ENCODE measurements at regions not wholly inside any gene's neighbourhood (a gene's known extent, or its start where the extent isn't known, plus 50 kb on each side); places are given as distances from the start of the nearest gene placed in this dataset.

DNA sequence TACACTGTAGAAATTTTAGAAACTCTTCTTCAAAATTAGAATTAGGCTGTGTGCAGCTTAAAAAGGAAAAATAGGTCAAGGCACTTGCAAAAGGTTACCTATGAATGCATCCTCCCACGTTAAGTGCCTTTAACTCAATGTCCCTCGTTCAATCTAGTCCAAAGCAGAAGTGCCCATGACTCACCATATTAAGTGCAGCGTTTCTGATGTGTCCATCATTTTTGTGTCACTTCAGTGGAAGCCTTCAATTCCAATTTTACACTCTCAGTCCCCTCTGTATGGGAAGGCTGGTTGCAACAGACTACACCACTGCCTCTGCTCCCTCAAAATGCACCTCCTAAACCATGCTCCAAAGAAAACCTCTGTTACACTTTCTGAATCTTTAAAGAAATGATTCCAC is 53.4 kb downstream of the FOXB1 start:
- no peak overlapping the region for H3K9ac ChIP-seq
- H3K4me2 ChIP-seq (ENCODE audit: low read length), result no peak overlapping the region
- no peak overlapping the region for H2AFZ ChIP-seq
- no peaks in the 10 kb centered on the region for H3K36me3 ChIP-seq (ENCODE audit: control insufficient read depth, insufficient read depth, low read length)
- no peak overlapping the region for H3K27ac ChIP-seq
- H3K4me3 ChIP-seq (ENCODE audit: low read depth, low read length), result no peak overlapping the region
- H3K79me2 ChIP-seq, result no peaks in the 10 kb centered on the region
- no peak for TF ChIP-seq CTCF (IDR thresholded peaks at IDR 0.05)
- H3K4me1 ChIP-seq, result no peaks in the 10 kb centered on the region
- no peaks in the 10 kb centered on the region for H3K27me3 ChIP-seq (ENCODE audit: control insufficient read depth, insufficient read depth, low read length)
- H3K9me3 ChIP-seq (ENCODE audit: control insufficient read depth, low read length), result no peaks in the 10 kb centered on the region

- H3K9ac ChIP-seq, result no peak overlapping the region
- no peak overlapping the region for H3K4me3 ChIP-seq (ENCODE audit: low read depth, low read length)
- no peak overlapping the region for H2AFZ ChIP-seq
- H3K79me2 ChIP-seq, result no peaks in the 10 kb centered on the region
- H3K4me1 ChIP-seq, result no peaks in the 10 kb centered on the region
- no peak for TF ChIP-seq CTCF (IDR thresholded peaks at IDR 0.05)
- H3K36me3 ChIP-seq (ENCODE audit: control insufficient read depth, insufficient read depth, low read length), result no peaks in the 10 kb centered on the region
- H3K4me2 ChIP-seq (ENCODE audit: low read length), result no peak overlapping the region
- no peaks in the 10 kb centered on the region for H3K27me3 ChIP-seq (ENCODE audit: control insufficient read depth, insufficient read depth, low read length)
- H3K9me3 ChIP-seq (ENCODE audit: control insufficient read depth, low read length), result no peaks in the 10 kb centered on the region
- H3K27ac ChIP-seq, result no peak overlapping the region
These were observed 55.1 kb downstream of the FOXB1 start for GRCh38 chr15:60059186-60059585.

DNA sequence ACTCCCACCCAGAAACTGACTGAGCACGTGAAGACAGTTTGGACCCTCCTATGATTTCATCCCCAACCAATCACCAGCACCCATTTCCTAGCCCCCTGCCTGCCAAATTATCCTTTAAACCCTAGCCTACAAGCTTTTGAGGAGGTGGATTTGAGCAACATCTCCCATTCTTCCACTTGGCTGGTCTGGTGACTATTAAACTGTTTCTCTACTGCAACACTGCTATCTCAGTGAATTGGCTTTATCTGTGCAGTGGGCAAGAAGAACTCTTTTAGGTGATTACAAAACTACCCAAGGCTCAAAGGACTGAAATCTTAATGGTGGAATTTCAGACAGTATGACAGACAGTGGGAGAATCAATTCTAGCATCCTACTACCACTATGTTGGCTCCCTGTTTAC is 57.6 kb downstream of the FOXB1 start:
- no peaks in the 10 kb centered on the region for H3K27me3 ChIP-seq (ENCODE audit: control insufficient read depth, insufficient read depth, low read length)
- no peak overlapping the region for H3K4me2 ChIP-seq (ENCODE audit: low read length)
- H2AFZ ChIP-seq, result no peak overlapping the region
- no peak overlapping the region for H3K27ac ChIP-seq
- H3K4me1 ChIP-seq, result no peaks in the 10 kb centered on the region
- H3K4me3 ChIP-seq (ENCODE audit: low read depth, low read length), result no peak overlapping the region
- no peak overlapping the region for H3K9ac ChIP-seq
- TF ChIP-seq CTCF (IDR thresholded peaks at IDR 0.05), result no peak
- H3K79me2 ChIP-seq, result no peaks in the 10 kb centered on the region
- no peaks in the 10 kb centered on the region for H3K36me3 ChIP-seq (ENCODE audit: control insufficient read depth, insufficient read depth, low read length)
- no peaks in the 10 kb centered on the region for H3K9me3 ChIP-seq (ENCODE audit: control insufficient read depth, low read length)

DNA sequence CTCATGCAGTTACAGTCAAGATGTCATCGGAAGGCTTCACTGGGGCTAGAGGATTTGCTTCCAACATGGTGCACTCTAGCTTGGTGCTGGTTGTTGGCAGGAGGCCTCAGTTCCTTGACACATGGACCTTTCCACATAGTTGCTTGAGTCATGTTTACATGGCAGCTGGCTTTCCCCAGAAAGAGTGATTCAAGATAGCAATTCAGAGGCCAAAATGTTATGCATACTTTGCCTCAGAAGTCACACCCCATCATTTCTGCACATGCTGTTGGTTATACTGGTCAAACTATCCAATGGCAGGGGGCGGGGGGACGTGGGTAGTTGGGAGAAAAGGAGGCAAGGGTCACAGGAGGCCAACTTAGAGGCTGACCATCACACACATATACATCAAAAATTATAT is 58.7 kb downstream of the FOXB1 start:
- no peak overlapping the region for H3K4me3 ChIP-seq (ENCODE audit: low read depth, low read length)
- no peak overlapping the region for H2AFZ ChIP-seq
- no peak overlapping the region for H3K4me2 ChIP-seq (ENCODE audit: low read length)
- H3K27me3 ChIP-seq (ENCODE audit: control insufficient read depth, insufficient read depth, low read length), result no peaks in the 10 kb centered on the region
- H3K9me3 ChIP-seq (ENCODE audit: control insufficient read depth, low read length), result no peaks in the 10 kb centered on the region
- H3K36me3 ChIP-seq (ENCODE audit: control insufficient read depth, insufficient read depth, low read length), result no peaks in the 10 kb centered on the region
- no peak overlapping the region for H3K9ac ChIP-seq
- H3K79me2 ChIP-seq, result no peaks in the 10 kb centered on the region
- H3K27ac ChIP-seq, result no peak overlapping the region
- no peaks in the 10 kb centered on the region for H3K4me1 ChIP-seq
- no peak for TF ChIP-seq CTCF (IDR thresholded peaks at IDR 0.05)

DNA sequence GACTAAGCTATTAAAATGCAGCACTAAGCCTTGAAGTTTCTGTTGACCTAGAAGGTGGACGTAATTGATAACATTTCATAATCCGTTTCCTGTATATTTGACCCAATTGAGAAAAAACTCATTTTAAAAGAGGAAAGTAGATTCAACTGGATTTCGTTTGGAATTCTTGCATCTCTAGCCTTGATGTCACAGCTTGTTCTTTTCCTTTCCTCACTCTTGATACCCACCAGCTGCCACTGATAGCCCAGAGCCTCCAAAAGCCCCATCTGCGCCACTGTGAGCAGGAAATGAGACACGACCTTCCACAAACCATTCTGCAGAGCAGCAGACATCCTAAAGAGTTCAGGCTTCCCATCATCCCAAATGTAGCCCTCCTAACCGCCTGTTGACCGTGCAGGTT is 61.8 kb downstream of the FOXB1 start:
- H3K27ac ChIP-seq, result no peak overlapping the region
- H3K9ac ChIP-seq, result no peak overlapping the region
- H2AFZ ChIP-seq, result no peak overlapping the region
- H3K79me2 ChIP-seq, result no peaks in the 10 kb centered on the region
- H3K4me1 ChIP-seq, result no peaks in the 10 kb centered on the region
- H3K9me3 ChIP-seq (ENCODE audit: control insufficient read depth, low read length), result no peaks in the 10 kb centered on the region
- TF ChIP-seq CTCF (IDR thresholded peaks at IDR 0.05), result no peak
- no peak overlapping the region for H3K4me2 ChIP-seq (ENCODE audit: low read length)
- no peaks in the 10 kb centered on the region for H3K36me3 ChIP-seq (ENCODE audit: control insufficient read depth, insufficient read depth, low read length)
- H3K27me3 ChIP-seq (ENCODE audit: control insufficient read depth, insufficient read depth, low read length), result no peaks in the 10 kb centered on the region
- no peak overlapping the region for H3K4me3 ChIP-seq (ENCODE audit: low read depth, low read length)

Data from parathyroid adenoma (tissue), 2 donors.